ENCODE measurements at regions not wholly inside any gene's neighbourhood (a gene's known extent, or its start where the extent isn't known, plus 50 kb on each side); places are given as distances from the start of the nearest gene placed in this dataset.

DNA sequence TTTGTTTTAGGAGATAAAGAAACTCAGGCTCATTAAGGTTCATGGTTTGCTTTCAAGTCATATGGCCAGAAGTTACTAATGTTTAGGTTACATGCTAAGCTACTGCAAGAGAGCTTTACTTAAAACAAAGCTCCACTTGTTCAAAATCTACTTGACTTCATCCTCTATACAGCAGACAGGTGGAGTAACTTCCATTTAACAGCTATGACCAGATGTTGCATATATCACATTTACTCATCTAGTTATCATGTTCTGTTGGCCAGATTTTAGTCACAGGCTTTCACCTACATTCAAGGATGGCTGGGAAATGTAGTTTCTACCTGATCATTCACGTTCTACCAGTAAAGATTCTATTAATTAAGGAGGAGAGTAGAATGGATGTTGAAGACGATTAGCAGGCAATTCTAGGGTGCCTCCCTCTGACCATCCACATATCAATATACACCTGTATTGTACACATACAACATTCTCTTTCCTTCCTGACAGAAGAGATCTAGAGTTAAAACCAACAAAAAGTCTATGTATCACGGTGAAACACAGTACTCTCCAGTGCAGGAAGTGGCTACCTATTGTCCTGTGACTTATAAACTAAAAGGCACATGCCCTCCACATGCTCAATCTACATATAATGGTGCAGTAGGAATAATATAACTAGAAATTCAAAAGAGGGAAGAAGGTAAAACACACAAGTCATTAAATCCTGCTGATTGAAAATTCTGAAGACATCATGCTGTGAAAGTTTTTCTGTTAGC lies 488.0 kb downstream of the MDFIC start:
- WGBS, 2 donors = 49 to 86% methylated on average over 3 of the region's 3 CpGs
- no peak for TF ChIP-seq CTCF (IDR thresholded peaks at IDR 0.05)
- TF ChIP-seq POLR2A (IDR thresholded peaks at IDR 0.05) = no peak
- H3K9me3 ChIP-seq = no peaks in the 10 kb centered on the region
- intact Hi-C loops (cut with DNase I) = no loop called here
- no peaks in the 10 kb centered on the region for H3K27me3 ChIP-seq
- no peaks in the 10 kb centered on the region for H3K36me3 ChIP-seq
- no peak overlapping the region for H3K27ac ChIP-seq
- no peaks in the 10 kb centered on the region for H3K4me1 ChIP-seq
- H3K4me3 ChIP-seq = no peak overlapping the region
- DNase-seq = no peak

GRCh38 chr7:115406219-115406618 lies 484.3 kb downstream of the MDFIC start:
- intact Hi-C loops (cut with DNase I) = no loop called here
- TF ChIP-seq CTCF (IDR thresholded peaks at IDR 0.05) = no peak
- TF ChIP-seq POLR2A (IDR thresholded peaks at IDR 0.05) = no peak

GRCh38 chr7:115387137-115387536 lies 465.2 kb downstream of the MDFIC start:
- Histone ChIP-seq H3K36me3 (no peaks in the 10 kb centered on the region), H3K4me1 (no peaks in the 10 kb centered on the region), H3K27ac (no peak overlapping the region), H3K27me3 (no peaks in the 10 kb centered on the region), H3K9me3 (no peaks in the 10 kb centered on the region), H3K4me3 (no peak overlapping the region)
- no peak for TF ChIP-seq POLR2A (IDR thresholded peaks at IDR 0.05)
- DNase-seq = no peak
- intact Hi-C loops (cut with DNase I) = no loop called here

More at GRCh38 chr7:115406219-115406618, 484.3 kb downstream of the MDFIC start:
- H3K36me3 ChIP-seq = no peaks in the 10 kb centered on the region
- no peaks in the 10 kb centered on the region for H3K4me1 ChIP-seq
- no peak overlapping the region for H3K4me3 ChIP-seq
- H3K9me3 ChIP-seq = no peaks in the 10 kb centered on the region
- no peaks in the 10 kb centered on the region for H3K27me3 ChIP-seq
- H3K27ac ChIP-seq = no peak overlapping the region
- DNase-seq = no peak

DNA sequence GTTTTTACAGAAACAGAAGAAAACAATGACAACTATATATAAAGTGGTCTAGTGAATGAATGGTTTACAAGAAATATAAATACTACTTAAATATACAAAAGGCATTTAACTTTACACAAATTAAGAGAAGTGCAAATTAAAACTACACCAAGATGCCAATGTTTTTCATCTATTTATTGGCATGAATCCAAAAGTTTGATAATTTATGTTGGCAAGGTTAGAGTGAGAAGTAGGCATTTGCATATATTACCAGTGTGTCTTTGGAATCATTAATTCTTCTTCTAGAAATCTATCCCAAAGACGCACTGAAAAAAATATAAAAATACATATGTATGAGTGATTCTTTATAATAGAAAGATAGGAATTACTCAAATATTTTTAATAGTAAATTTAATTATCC lies 457.4 kb downstream of the MDFIC start:
- Histone ChIP-seq H3K36me3 (no peaks in the 10 kb centered on the region), H3K9me3 (no peaks in the 10 kb centered on the region), H3K27ac (no peak overlapping the region), H3K4me1 (no peaks in the 10 kb centered on the region), H3K4me3 (no peak overlapping the region), H3K27me3 (no peaks in the 10 kb centered on the region)
- TF ChIP-seq CTCF (IDR thresholded peaks at IDR 0.05) (no peak), POLR2A (IDR thresholded peaks at IDR 0.05) (no peak)
- 91 to 94% methylated on average over 1 of the region's 1 CpG for WGBS, 2 donors
- intact Hi-C loops (cut with DNase I) = no loop called here
- no peak for DNase-seq

DNA sequence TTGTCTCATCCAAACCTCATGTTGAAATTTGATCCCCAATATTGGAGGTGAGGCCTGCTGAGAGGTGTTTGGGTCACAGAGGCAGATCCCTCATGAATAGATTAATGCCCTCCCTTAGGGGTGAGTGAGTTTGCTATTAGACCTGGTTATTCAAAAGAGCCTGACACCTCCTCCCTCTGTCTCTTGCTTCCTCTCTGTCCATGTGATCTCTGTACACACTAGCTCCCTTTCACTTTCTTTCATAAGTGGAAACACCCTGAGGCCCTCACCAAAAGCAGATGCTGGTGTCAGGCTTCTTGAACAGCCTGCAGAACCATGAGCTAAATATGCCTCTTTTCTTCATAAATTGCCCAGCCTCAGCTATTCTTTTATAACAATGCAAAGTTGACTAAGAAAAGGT lies 447.1 kb downstream of the MDFIC start:
- no peak for TF ChIP-seq CTCF (IDR thresholded peaks at IDR 0.05)
- no peak for TF ChIP-seq POLR2A (IDR thresholded peaks at IDR 0.05)
- H3K4me3 ChIP-seq = no peak overlapping the region
- H3K4me1 ChIP-seq = no peaks in the 10 kb centered on the region
- no peak for DNase-seq
- intact Hi-C loops (cut with DNase I) = no loop called here
- H3K36me3 ChIP-seq = no peaks in the 10 kb centered on the region
- no peaks in the 10 kb centered on the region for H3K27me3 ChIP-seq
- no peak overlapping the region for H3K27ac ChIP-seq
- no peaks in the 10 kb centered on the region for H3K9me3 ChIP-seq

DNA sequence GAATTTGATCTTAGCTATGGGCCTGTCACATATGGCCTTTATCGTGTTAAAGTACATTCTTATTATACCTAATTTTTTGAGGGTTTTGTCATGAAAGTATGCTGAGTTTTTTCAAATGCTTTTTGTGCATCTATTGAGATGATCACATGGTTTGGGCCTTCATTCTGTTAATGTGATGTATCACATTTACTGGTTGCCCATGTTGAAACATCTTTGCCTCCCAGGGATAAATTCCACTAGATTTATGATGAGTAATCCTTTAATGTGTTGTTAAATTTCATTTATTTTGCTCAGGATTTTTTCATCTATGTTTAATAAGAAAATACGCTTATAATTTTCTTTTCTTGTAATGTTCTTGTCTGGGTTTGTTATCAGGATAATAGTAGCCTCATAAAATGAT lies 442.0 kb downstream of the MDFIC start:
- WGBS, 2 donors = 87 to 98% methylated on average over 2 of the region's 2 CpGs
- Histone ChIP-seq H3K36me3 (no peaks in the 10 kb centered on the region), H3K4me3 (no peak overlapping the region)

More for the DNA sequence above, 442.0 kb downstream of the MDFIC start:
- Histone ChIP-seq H3K27ac (no peak overlapping the region), H3K9me3 (no peaks in the 10 kb centered on the region), H3K27me3 (no peaks in the 10 kb centered on the region), H3K4me1 (no peaks in the 10 kb centered on the region)
- TF ChIP-seq CTCF (IDR thresholded peaks at IDR 0.05) (no peak), POLR2A (IDR thresholded peaks at IDR 0.05) (no peak)
- intact Hi-C loops (cut with DNase I) = no loop called here
- DNase-seq = no peak

All from esophagus squamous epithelium (tissue), 5 donors.